Stimulated activated CD4-positive, alpha-beta T cell treated with anti-CD3 and anti-CD28 coated beads, Interleukin-15, amount 100 ng/mL, for 48 hours (primary cell): ENCODE measurements at regions not wholly inside any gene's neighbourhood (a gene's known extent, or its start where the extent isn't known, plus 50 kb on each side); places are given as distances from the start of the nearest gene placed in this dataset.

ENCODE experiments used
- DNase-seq, 2 donors: peaks; one replicate each; pipeline ENCODE4 v3.0.0-alpha.2; 2020; ENCODE audit warnings: low read depth in 2 of 2

DNA sequence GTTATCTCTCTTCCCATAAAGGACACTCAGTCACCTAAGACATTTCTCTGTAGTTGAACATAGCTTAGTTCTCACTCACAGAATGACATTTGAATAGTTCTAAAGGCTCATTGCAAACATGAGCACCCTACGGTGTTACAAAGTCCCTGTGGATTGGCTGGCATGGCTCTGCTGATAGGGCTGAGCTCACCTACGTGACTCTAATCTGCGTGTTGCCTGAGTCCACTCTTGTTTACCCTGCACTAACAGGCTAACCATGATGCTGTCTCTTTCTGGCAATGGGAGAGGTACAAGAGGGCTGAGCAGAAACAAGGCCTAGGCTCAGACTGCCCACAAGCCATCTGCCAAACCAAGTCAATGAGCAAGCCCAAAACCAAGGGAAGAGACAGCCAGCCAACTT, 103.6 kb downstream of the PALM2AKAP2 start:
- no peak for DNase-seq

DNA sequence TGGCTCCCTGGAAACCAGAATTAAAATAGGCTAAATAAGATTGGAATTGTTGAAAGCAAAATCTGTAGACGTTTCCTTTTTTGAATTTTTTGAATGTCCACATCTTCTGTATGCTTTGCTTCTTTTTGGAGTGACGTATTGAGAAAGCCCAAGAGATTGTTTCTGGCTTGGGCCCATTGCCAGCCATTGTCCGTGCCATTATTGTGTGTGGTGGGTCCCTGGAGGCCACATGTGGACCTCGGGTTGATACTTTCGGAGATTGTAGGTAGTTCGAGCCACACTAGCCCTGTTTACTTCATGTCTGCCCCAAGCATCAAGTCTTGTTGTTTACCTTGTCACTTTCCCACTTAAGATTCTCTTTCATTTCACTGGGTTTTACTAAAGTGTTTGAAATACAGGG, 106.0 kb downstream of the PALM2AKAP2 start:
- no peak for DNase-seq

DNA sequence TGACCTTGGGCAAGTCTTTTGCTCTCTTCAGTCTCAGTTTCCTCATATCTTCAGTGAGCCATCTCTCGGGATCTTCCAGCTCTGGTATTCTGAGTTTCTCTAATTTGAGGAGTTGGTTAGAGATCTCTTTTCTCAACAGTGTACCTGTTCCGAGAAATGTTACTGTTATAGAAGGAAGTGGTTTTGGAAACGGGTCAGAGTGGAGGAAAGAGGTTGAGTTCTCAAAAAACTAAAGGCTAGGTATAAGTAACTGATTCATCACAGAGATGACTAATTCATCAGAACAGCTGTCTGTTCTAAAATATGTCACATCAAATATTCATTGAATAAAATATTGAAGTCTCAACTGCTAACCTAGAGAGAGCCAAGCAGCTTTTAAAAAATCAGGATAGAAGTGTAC, 106.6 kb downstream of the PALM2AKAP2 start:
- DNase-seq, result no peak

GRCh38 chr9:109887079-109887478, 107.1 kb downstream of the PALM2AKAP2 start:
- DNase-seq, result no peak

DNA sequence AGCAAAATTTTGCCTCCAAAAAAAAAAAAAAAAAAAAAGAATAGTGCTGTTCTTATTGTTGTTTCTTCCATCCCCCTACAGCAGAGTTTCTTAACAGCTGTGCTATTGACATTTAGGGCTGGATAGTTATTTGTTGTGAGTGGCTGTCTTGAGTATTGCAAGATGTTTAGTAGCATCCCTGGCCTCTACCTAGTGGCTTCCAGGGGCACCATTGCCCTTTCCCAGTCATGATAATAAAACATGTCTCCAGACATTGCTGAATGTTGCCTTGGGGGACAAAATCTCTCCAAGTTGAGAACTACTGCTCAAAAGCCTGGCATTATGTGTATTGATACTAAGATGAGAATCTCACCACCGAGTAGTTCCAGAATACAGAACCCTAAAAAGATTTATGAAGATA, 108.7 kb downstream of the PALM2AKAP2 start:
- no peak for DNase-seq

DNA sequence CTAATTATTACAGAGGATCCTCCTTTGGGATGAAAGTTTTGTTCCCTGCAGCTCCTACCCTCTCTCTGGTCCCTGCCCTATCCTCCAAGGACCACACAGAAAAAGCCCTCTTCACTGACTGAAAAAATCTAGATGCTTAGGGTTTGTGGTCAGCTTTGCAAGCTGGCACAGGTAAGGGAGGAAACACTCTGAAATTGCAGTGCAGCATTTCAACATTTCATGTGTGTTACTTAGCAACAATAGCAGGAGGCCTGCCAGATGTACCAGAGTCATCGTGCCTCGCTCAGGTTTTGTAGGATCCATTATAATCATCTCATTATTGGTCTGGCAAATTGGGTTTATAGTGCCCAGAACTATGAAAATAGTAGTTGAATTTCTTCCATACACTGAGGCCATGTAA, 109.5 kb downstream of the PALM2AKAP2 start:
- no peak for DNase-seq

DNA sequence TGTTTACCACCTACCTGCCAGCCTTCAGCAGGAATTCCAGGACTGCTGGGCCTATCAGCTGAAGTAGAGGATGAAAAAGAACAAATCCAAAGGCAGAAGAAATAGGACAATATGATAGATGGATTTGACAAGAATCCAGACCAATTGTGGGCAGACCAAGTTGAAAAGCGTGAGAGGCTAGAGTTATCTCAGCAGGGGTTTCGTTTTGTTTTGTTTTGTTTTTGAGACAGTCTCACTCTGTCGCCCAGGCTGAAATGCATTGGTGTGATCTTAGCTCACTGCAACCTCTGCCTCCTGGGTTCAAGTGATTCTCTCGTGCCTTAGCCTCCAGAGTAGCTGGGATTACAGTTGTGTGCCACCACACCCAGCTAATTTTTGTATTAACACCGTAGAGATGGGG, 113.2 kb downstream of the PALM2AKAP2 start:
- no peak for DNase-seq

DNA sequence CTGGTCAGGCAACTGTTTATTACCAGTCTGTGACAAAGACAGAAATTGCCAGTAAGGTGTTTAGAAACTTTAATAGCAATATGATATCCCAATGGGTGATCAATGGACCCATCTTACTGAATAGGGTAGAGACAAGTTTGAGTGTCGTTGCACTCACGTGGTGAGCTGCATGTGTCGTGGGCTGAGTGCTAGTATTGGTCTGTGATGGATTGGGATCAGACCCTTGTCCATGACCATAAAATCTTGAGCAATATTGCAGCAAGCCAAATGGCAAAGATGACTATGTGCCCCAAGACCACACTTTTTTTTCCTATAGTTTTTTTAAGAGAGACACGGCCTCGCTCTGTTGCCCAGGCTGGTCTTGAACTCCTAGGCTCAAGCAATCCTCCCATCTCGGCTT, 114.5 kb downstream of the PALM2AKAP2 start:
- peak in 1 of 2 donors; percentile 16 for DNase-seq

- peak; percentile 58 for DNase-seq
Observed at GRCh38 chr9:109894921-109895758, 115.1 kb downstream of the PALM2AKAP2 start.

DNA sequence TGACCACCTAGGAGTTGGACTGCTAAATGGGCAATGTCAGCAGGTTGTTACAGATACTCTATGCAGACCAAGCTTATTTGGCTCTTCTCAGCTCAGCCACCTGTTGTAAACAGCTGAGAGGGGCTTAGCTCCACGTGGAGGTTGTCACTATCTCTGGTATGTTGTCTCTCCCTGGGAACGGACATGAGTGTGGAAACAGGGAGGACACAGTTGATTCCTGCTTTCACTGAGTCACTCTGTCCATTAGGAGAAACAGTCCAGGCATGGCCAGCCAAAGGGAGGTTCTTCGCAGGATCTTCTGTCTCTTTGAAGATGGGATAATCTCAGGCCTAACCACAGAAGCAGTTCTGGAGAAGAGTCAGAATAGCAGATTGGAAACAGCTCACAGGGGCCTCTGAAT, 121.2 kb downstream of the PALM2AKAP2 start:
- no peak for DNase-seq

- peak; percentile 48 to 60 for DNase-seq
Observed at GRCh38 chr9:109903515-109904138, 123.6 kb downstream of the PALM2AKAP2 start.

DNA sequence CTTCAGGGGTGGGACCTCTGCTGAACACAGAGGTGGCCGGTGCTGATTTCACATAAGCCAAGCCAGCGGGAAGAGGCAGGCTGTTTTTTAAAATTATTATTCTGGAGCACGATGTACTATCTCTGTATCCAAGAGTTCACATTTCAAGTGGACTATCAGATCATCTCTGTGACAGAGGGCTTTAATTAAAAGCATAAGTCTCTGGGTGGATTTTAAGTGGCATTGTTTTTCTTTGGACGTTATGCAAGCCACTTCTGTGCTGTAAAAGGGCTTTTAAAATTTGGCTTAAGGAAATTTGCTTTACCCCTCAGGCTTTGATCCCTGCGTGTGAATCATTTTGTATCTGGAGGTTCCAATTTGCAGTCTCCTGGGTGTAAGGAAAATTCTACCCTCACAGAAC, 124.7 kb downstream of the PALM2AKAP2 start:
- DNase-seq, result no peak

DNA sequence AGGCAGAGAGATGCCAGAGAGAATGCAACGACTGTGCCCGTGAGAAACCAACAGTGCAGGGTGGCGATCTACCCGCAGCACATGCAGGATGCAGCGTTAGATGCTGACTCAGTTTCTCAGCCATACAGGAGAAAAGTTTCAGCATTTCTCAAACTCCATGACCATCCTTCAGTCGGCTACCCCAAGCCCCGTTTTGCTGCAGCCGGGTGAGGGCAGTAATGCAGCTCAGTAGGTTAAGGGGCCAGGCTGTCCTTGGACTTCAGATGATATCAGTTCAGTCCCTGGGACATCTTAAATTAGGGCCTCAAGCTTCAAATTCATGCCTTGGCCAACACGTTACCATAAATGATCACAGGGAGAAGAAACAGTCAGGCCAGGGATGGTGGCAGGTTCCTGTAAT, 125.5 kb downstream of the PALM2AKAP2 start:
- DNase-seq, result no peak

GRCh38 chr9:109906766-109907382, 126.9 kb downstream of the PALM2AKAP2 start:
- no peak for DNase-seq

GRCh38 chr9:109907400-109907799, 127.4 kb downstream of the PALM2AKAP2 start:
- no peak for DNase-seq

- DNase-seq, result no peak
Observed at GRCh38 chr9:109907810-109908458, 127.9 kb downstream of the PALM2AKAP2 start.

- DNase-seq, result no peak
Observed at GRCh38 chr9:109908459-109909390, 128.7 kb downstream of the PALM2AKAP2 start.

GRCh38 chr9:109910671-109911518, 130.9 kb downstream of the PALM2AKAP2 start:
- DNase-seq, result no peak

- DNase-seq, result no peak
Observed at GRCh38 chr9:109912082-109912582, 132.1 kb downstream of the PALM2AKAP2 start.
